GM19099 (cell line): ENCODE measurements at regions not wholly inside any gene's neighbourhood (a gene's known extent, or its start where the extent isn't known, plus 50 kb on each side); places are given as distances from the start of the nearest gene placed in this dataset.

ENCODE experiments used
- POLR2A ChIP-seq: IDR thresholded peaks from 3 replicates; pipeline ENCODE4 v1.6.1; 2011; ENCODE audit warnings: low read depth; ENCODE audit not compliant: insufficient read length; ENCODE audit errors: extremely low read depth

- TF ChIP-seq POLR2A: no peak
Measured at GRCh38 chr1:4486408-4487120, 167.8 kb upstream of the AJAP1 start.

GRCh38 chr1:4488018-4488417 lies 166.4 kb upstream of the AJAP1 start:
- no peak for TF ChIP-seq POLR2A

GRCh38 chr1:4489486-4489885 lies 164.9 kb upstream of the AJAP1 start:
- TF ChIP-seq POLR2A: no peak

- TF ChIP-seq POLR2A: no peak
Measured at GRCh38 chr1:4494027-4494426, 160.4 kb upstream of the AJAP1 start.

GRCh38 chr1:4494558-4494957 lies 159.9 kb upstream of the AJAP1 start:
- TF ChIP-seq POLR2A: no peak

- TF ChIP-seq POLR2A: no peak
Measured at GRCh38 chr1:4495809-4496208, 158.6 kb upstream of the AJAP1 start.

GRCh38 chr1:4500441-4500840 lies 154.0 kb upstream of the AJAP1 start:
- TF ChIP-seq POLR2A: no peak

GRCh38 chr1:4506591-4506990 lies 147.8 kb upstream of the AJAP1 start:
- no peak for TF ChIP-seq POLR2A

- TF ChIP-seq POLR2A: no peak
Measured at GRCh38 chr1:4509206-4509605, 145.2 kb upstream of the AJAP1 start.

GRCh38 chr1:4510276-4510691 lies 144.1 kb upstream of the AJAP1 start:
- no peak for TF ChIP-seq POLR2A

GRCh38 chr1:4511374-4511773 lies 143.0 kb upstream of the AJAP1 start:
- no peak for TF ChIP-seq POLR2A

GRCh38 chr1:4512636-4513035 lies 141.8 kb upstream of the AJAP1 start:
- TF ChIP-seq POLR2A: no peak

GRCh38 chr1:4513685-4514084 lies 140.7 kb upstream of the AJAP1 start:
- TF ChIP-seq POLR2A: no peak

- no peak for TF ChIP-seq POLR2A
Measured at GRCh38 chr1:4515727-4516289, 138.6 kb upstream of the AJAP1 start.

- no peak for TF ChIP-seq POLR2A
Measured at GRCh38 chr1:4516596-4516995, 137.8 kb upstream of the AJAP1 start.

- no peak for TF ChIP-seq POLR2A
Measured at GRCh38 chr1:4517186-4517954, 137.0 kb upstream of the AJAP1 start.
